K562 (cell line): ENCODE measurements at regions not wholly inside any gene's neighbourhood (a gene's known extent, or its start where the extent isn't known, plus 50 kb on each side); places are given as distances from the start of the nearest gene placed in this dataset.

Experiments used
- ADNP ChIP-seq: fragments of 200-800 bp; sonication (Bioruptor generic); IDR thresholded peaks from 2 replicates; pipeline ENCODE4 v1.6.1; 2016; ENCODE audit warnings: missing genetic modification characterization, missing compliant biosample characterization
- BRD9 ChIP-seq: fragments of 450-650 bp; IDR thresholded peaks from 2 replicates; pipeline ENCODE4 v1.6.1; 2018; ENCODE audit warnings: low read depth; ENCODE audit not compliant: partially characterized antibody
- CHCHD3 ChIP-seq: fragments of 250-450 bp; sonication (Bioruptor Pico); IDR thresholded peaks from 2 replicates; pipeline ENCODE4 v2.1.2; 2022; ENCODE audit warnings: mild to moderate bottlenecking
- CREB1 ChIP-seq, 2 experiments: sonication (generic) in 1 of 2; formaldehyde crosslinking in 1 of 2; IDR thresholded peaks; 2 replicates each; pipeline versions ENCODE4 v1.6.1 to v1.8.0; 2012 to 2022; ENCODE audit warnings: inconsistent platforms in 1 of 2, mild to moderate bottlenecking in 1 of 2, missing genetic modification reagents in 1 of 2, moderate library complexity in 1 of 2
- EGR1 ChIP-seq: fragments of 450-650 bp; conservative IDR thresholded peaks from 2 replicates; pipeline ENCODE4 v1.6.1; 2017; ENCODE audit warnings: mild to moderate bottlenecking
- ETV1 ChIP-seq: fragments of 450-650 bp; conservative IDR thresholded peaks from 2 replicates; pipeline ENCODE4 v1.6.1; 2016; ENCODE audit warnings: missing genetic modification characterization, control low read depth, low read depth, missing compliant biosample characterization
- FOXJ3 ChIP-seq: sonication (generic); formaldehyde crosslinking; IDR thresholded peaks from 2 replicates; pipeline ENCODE4 v1.4.0; 2020; ENCODE audit warnings: mild to moderate bottlenecking, missing genetic modification reagents
- FOXK2 ChIP-seq, 2 experiments: fragments of 450-650 bp; IDR thresholded peaks in 1 of 2; conservative IDR thresholded peaks in 1 of 2; 2 replicates each; pipeline ENCODE4 v1.6.1; 2016; ENCODE audit warnings: low read depth in 2 of 2, mild to moderate bottlenecking in 1 of 2
- JUN ChIP-seq, 2 experiments: sonication (generic) in 1 of 2; formaldehyde crosslinking in 1 of 2; IDR thresholded peaks; 2 replicates each; pipeline versions ENCODE4 v1.6.1 to v1.8.0; 2012 to 2022; ENCODE audit warnings: borderline replicate concordance in 2 of 2, mild to moderate bottlenecking in 2 of 2, improper control_type of control experiment in 1 of 2, low read depth in 1 of 2, low read length in 1 of 2, missing genetic modification reagents in 1 of 2
- NBN ChIP-seq: fragments of 450-650 bp; IDR thresholded peaks from 2 replicates; pipeline ENCODE4 v1.6.1; 2016; ENCODE audit warnings: low read depth, mild to moderate bottlenecking
- NR2C2 ChIP-seq, 2 experiments: fragments of 200-800 bp in 1 of 2; sonication (Bioruptor generic) in 1 of 2; sonication (generic) in 1 of 2; formaldehyde crosslinking in 1 of 2; IDR thresholded peaks; 2 replicates each; pipeline versions ENCODE4 v1.6.1 to v1.8.0; 2016 to 2022; ENCODE audit warnings: mild to moderate bottlenecking in 1 of 2, missing compliant biosample characterization in 1 of 2, missing genetic modification characterization in 1 of 2, missing genetic modification reagents in 1 of 2
- SAFB2 ChIP-seq: fragments of 200-400 bp; formaldehyde crosslinking; IDR thresholded peaks from 2 replicates; pipeline ENCODE4 v1.6.1; 2018; ENCODE audit warnings: borderline replicate concordance, low read length, low read depth, moderate library complexity; ENCODE audit not compliant: severe bottlenecking
- SREBF2 ChIP-seq: sonication (generic); formaldehyde crosslinking; IDR thresholded peaks from 2 replicates; pipeline ENCODE4 v1.4.0; 2020; ENCODE audit warnings: mild to moderate bottlenecking, missing genetic modification reagents
- TAF9B ChIP-seq: fragments of 450-650 bp; IDR thresholded peaks from 2 replicates; pipeline ENCODE4 v1.6.1; 2018; ENCODE audit warnings: mild to moderate bottlenecking; ENCODE audit not compliant: partially characterized antibody
- TCF3 ChIP-seq: sonication (generic); formaldehyde crosslinking; IDR thresholded peaks from 2 replicates; pipeline ENCODE4 v1.4.0; 2020; ENCODE audit warnings: mild to moderate bottlenecking, missing genetic modification reagents
- TOE1 ChIP-seq, 2 experiments: fragments of 450-650 bp in 1 of 2; sonication (generic) in 1 of 2; formaldehyde crosslinking in 1 of 2; IDR thresholded peaks; 2 replicates each; pipeline versions ENCODE4 v1.7.1 to v1.8.0; 2016 to 2022; ENCODE audit warnings: borderline replicate concordance in 2 of 2, mild to moderate bottlenecking in 2 of 2, antibody characterized with exemption in 1 of 2, inconsistent platforms in 1 of 2, low read depth in 1 of 2, missing genetic modification reagents in 1 of 2, moderate library complexity in 1 of 2
- ZNF274 ChIP-seq: IDR thresholded peaks from 2 replicates; pipeline ENCODE4 v1.6.1; 2011; ENCODE audit warnings: low read depth, mild to moderate bottlenecking, low read length, moderate library complexity, borderline replicate concordance
- ZNF3 ChIP-seq: fragments of 250-450 bp; sonication (Bioruptor Pico); IDR thresholded peaks from 2 replicates; pipeline ENCODE4 v1.5.0; 2021; ENCODE audit warnings: mild to moderate bottlenecking, moderate library complexity
- ZNF77 ChIP-seq: fragments of 250-450 bp; sonication (Bioruptor Pico); IDR thresholded peaks from 2 replicates; pipeline ENCODE4 v1.5.0; 2020
- TF ChIP-seq, protein P1 (sequence below): sonication (generic); formaldehyde crosslinking; IDR thresholded peaks from 2 replicates; pipeline ENCODE4 v1.8.0; 2022; ENCODE audit warnings: missing genetic modification reagents, mild to moderate bottlenecking, moderate library complexity, borderline replicate concordance
- TF ChIP-seq, protein P2 (sequence below), 3 experiments: fragments of 200-800 bp in 1 of 3; sonication (Bioruptor generic) in 1 of 3; sonication (generic) in 1 of 3; formaldehyde crosslinking in 1 of 3; IDR thresholded peaks; 2 replicates each; pipeline versions ENCODE4 v1.6.1 to v1.8.0; 2016 to 2022; ENCODE audit warnings: mild to moderate bottlenecking in 2 of 3, missing compliant biosample characterization in 2 of 3, missing genetic modification characterization in 2 of 3, missing genetic modification reagents in 1 of 3

DNA sequence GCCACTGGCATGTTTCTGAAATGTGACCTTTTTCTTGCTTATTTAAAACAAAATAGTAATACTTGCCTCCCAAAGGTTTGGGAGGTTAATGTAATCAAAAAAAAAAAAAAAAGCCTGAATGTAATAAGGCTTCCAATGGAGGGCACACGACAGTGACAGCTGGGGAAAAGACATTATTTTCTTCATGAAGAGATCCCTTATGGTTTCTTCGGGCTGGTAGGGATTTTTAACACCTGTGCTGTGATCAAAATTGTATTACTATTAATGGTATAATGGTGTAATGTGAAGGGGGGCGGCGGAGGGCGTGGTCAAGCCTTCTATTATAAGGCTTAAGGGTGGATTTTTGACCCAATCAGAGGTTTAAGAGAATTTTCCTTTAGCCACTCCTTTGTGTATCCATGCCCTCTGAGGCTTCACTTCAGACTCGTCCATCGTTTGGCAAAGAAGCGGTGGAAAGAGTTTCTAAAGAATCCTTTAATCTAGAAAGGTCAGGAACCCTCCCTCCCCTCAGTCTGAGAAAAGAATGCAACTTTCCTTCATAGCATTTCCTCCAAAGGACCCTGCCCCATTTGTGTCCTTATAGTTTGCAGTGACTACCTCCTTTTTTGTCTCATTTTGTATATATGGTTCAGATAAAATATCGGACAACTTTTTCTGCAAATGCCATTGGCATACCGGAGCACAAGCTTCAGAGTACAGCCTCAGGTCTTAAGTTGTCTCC is 89.5 kb upstream of the CHD2 start (continued):
- TF ChIP-seq ETV1 (tag) (no peak), FOXJ3 (CRISPR knock-in tag) (no peak), TAF9B (no peak), FOXK2 (conservative IDR thresholded peaks at IDR 0.05 in 1 of 2, IDR thresholded peaks at IDR 0.05 in 1 of 2; ENCODE audit: low read depth in 2 of 2) (0 out of 4 replicates have a peak, but pooled peaks of 1 of the 2 experiments have one; percentile 48), SAFB2 (no peak), CREB1 (IDR thresholded peaks at IDR 0.05) (no peak), CREB1 (CRISPR knock-in tag; IDR thresholded peaks at IDR 0.05) (no peak), ZNF3 (CRISPR knock-in tag) (no peak), TOE1 (IDR thresholded peaks at IDR 0.05; ENCODE audit: borderline replicate concordance) (no peak), TOE1 (CRISPR knock-in tag; IDR thresholded peaks at IDR 0.05; ENCODE audit: borderline replicate concordance, low read depth) (no peak), ZNF274 (no peak), ADNP (tag) (no peak), SREBF2 (no peak), JUN (IDR thresholded peaks at IDR 0.05; ENCODE audit: borderline replicate concordance, low read depth, low read length) (no peak), JUN (CRISPR knock-in tag; IDR thresholded peaks at IDR 0.05; ENCODE audit: borderline replicate concordance) (no peak), BRD9 (no peak), NBN (no peak), CHCHD3 (CRISPR knock-in tag) (no peak), NR2C2 (CRISPR knock-in tag; IDR thresholded peaks at IDR 0.05) (no peak), NR2C2 (tag; IDR thresholded peaks at IDR 0.05) (peak; percentile 57; the same call in 1 of the 2 replicates), EGR1 (no peak), TCF3 (CRISPR knock-in tag) (no peak), ZNF77 (CRISPR knock-in tag) (no peak)
- TF ChIP-seq, protein P1, sequence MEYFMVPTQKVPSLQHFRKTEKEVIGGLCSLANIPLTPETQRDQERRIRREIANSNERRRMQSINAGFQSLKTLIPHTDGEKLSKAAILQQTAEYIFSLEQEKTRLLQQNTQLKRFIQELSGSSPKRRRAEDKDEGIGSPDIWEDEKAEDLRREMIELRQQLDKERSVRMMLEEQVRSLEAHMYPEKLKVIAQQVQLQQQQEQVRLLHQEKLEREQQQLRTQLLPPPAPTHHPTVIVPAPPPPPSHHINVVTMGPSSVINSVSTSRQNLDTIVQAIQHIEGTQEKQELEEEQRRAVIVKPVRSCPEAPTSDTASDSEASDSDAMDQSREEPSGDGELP = no peak
- TF ChIP-seq, protein P2, sequence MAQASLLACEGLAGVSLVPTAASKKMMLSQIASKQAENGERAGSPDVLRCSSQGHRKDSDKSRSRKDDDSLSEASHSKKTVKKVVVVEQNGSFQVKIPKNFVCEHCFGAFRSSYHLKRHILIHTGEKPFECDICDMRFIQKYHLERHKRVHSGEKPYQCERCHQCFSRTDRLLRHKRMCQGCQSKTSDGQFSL (CRISPR knock-in tag; IDR thresholded peaks at IDR 0.05) = no peak
- TF ChIP-seq, protein P2 (tag; IDR thresholded peaks at IDR 0.05) = 0 out of 4 replicates have a peak, but pooled peaks of 1 of the 2 experiments have one; percentile 13
